Loucy (cell line): ENCODE measurements at regions not wholly inside any gene's neighbourhood (a gene's known extent, or its start where the extent isn't known, plus 50 kb on each side); places are given as distances from the start of the nearest gene placed in this dataset.

ENCODE experiments used
- H2AFZ ChIP-seq: fragments of 200-600 bp; sonication (generic); 2 replicates; pipeline ENCODE4 v1.6.0; 2016; ENCODE audit warnings: antibody characterized with exemption, mild to moderate bottlenecking, low read length, moderate library complexity
- H3F3A ChIP-seq: fragments of 200-600 bp; 2 replicates; pipeline ENCODE4 v1.6.0; 2016; ENCODE audit warnings: antibody characterized with exemption, low read depth, mild to moderate bottlenecking
- H3K27me3 ChIP-seq: fragments of 200-600 bp; sonication (generic); 2 replicates; pipeline ENCODE4 v1.6.1; 2014; ENCODE audit warnings: low read length, mild to moderate bottlenecking; ENCODE audit not compliant: insufficient read depth, poor library complexity, severe bottlenecking
- H3K36me3 ChIP-seq: fragments of 200-600 bp; sonication (generic); 2 replicates; pipeline ENCODE4 v1.6.1; 2016; ENCODE audit warnings: low read length; ENCODE audit not compliant: insufficient read depth
- H3K4me1 ChIP-seq: fragments of 200-600 bp; sonication (generic); 2 replicates; pipeline ENCODE4 v1.5.1; 2014; ENCODE audit warnings: low read length, mild to moderate bottlenecking; ENCODE audit not compliant: insufficient read depth, poor library complexity, severe bottlenecking
- H3K4me2 ChIP-seq: fragments of 200-600 bp; sonication (generic); 2 replicates; pipeline ENCODE4 v1.6.0; 2014; ENCODE audit warnings: antibody characterized with exemption, low read length, low read depth, mild to moderate bottlenecking; ENCODE audit not compliant: poor library complexity, severe bottlenecking
- H3K4me3 ChIP-seq: fragments of 200-600 bp; sonication (generic); 2 replicates; pipeline ENCODE4 v1.5.1; 2014; ENCODE audit warnings: low read length, mild to moderate bottlenecking, mixed read lengths; ENCODE audit not compliant: poor library complexity, severe bottlenecking
- H3K79me2 ChIP-seq: fragments of 200-600 bp; sonication (generic); 2 replicates; pipeline ENCODE4 v1.6.1; 2014; ENCODE audit warnings: low read length; ENCODE audit not compliant: insufficient read depth
- H3K9ac ChIP-seq: fragments of 200-600 bp; sonication (generic); 2 replicates; pipeline ENCODE4 v1.6.0; 2014; ENCODE audit warnings: mild to moderate bottlenecking, low read depth, low read length, moderate library complexity; ENCODE audit not compliant: poor library complexity, severe bottlenecking
- H3K9me2 ChIP-seq: fragments of 200-600 bp; sonication (generic); replicated peaks from 2 replicates; pipeline ENCODE4 v1.6.1; 2016; ENCODE audit warnings: low read depth, low read length, mixed read lengths
- H3K9me3 ChIP-seq: fragments of 200-600 bp; sonication (generic); 2 replicates; pipeline ENCODE4 v1.6.1; 2014; ENCODE audit warnings: mild to moderate bottlenecking, antibody characterized with exemption, low read length, low read depth; ENCODE audit not compliant: insufficient read depth
- H4K20me1 ChIP-seq: fragments of 200-600 bp; sonication (generic); 2 replicates; pipeline ENCODE4 v1.6.0; 2014; ENCODE audit warnings: antibody characterized with exemption, low read length, mild to moderate bottlenecking; ENCODE audit not compliant: insufficient read depth, poor library complexity, severe bottlenecking
- EZH2phosphoT487 ChIP-seq: fragments of 200-600 bp; IDR thresholded peaks from 2 replicates; pipeline ENCODE4 v1.6.1; 2018; ENCODE audit warnings: antibody characterized with exemption, mild to moderate bottlenecking, moderate library complexity, borderline replicate concordance
- TF ChIP-seq, protein P1 (sequence below): fragments of 200-600 bp; sonication (generic); conservative IDR thresholded peaks from 2 replicates; pipeline ENCODE4 v1.5.1; 2014; ENCODE audit warnings: mild to moderate bottlenecking, antibody characterized with exemption, low read length

DNA sequence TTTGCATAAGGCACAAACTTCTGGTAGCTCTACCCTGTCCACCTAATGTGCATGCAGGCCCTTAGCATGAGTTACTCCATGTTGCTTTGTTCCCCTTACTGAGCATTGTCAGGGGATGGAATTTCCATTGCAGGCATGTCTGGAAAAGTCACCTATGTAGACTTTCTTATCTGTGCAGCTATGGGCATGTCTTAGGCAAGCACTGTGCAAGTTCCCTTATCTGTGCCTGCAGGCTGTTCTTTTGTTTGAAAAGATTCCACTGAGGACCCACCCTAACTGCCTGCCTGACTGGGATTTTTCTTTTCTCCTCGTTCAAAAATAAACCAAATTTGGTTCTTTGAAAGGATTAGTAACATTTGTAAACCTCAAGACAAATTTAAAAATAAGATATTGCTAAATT is 587.0 kb downstream of the CDH18 start:
- H3F3A ChIP-seq: no peaks in the 10 kb centered on the region
- H3K4me3 ChIP-seq: no peak overlapping the region
- no peaks in the 10 kb centered on the region for H3K9me3 ChIP-seq
- H3K9me2 ChIP-seq: no peaks in the 10 kb centered on the region
- H3K4me2 ChIP-seq: no peak overlapping the region
- no peaks in the 10 kb centered on the region for H3K4me1 ChIP-seq
- TF ChIP-seq EZH2phosphoT487: no peak
- TF ChIP-seq, protein P1, sequence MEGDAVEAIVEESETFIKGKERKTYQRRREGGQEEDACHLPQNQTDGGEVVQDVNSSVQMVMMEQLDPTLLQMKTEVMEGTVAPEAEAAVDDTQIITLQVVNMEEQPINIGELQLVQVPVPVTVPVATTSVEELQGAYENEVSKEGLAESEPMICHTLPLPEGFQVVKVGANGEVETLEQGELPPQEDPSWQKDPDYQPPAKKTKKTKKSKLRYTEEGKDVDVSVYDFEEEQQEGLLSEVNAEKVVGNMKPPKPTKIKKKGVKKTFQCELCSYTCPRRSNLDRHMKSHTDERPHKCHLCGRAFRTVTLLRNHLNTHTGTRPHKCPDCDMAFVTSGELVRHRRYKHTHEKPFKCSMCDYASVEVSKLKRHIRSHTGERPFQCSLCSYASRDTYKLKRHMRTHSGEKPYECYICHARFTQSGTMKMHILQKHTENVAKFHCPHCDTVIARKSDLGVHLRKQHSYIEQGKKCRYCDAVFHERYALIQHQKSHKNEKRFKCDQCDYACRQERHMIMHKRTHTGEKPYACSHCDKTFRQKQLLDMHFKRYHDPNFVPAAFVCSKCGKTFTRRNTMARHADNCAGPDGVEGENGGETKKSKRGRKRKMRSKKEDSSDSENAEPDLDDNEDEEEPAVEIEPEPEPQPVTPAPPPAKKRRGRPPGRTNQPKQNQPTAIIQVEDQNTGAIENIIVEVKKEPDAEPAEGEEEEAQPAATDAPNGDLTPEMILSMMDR: no peak
- H4K20me1 ChIP-seq: no peaks in the 10 kb centered on the region
- H3K36me3 ChIP-seq: no peaks in the 10 kb centered on the region
- no peak overlapping the region for H2AFZ ChIP-seq
- H3K27me3 ChIP-seq: no peaks in the 10 kb centered on the region
- H3K9ac ChIP-seq: no peak overlapping the region
- no peaks in the 10 kb centered on the region for H3K79me2 ChIP-seq

DNA sequence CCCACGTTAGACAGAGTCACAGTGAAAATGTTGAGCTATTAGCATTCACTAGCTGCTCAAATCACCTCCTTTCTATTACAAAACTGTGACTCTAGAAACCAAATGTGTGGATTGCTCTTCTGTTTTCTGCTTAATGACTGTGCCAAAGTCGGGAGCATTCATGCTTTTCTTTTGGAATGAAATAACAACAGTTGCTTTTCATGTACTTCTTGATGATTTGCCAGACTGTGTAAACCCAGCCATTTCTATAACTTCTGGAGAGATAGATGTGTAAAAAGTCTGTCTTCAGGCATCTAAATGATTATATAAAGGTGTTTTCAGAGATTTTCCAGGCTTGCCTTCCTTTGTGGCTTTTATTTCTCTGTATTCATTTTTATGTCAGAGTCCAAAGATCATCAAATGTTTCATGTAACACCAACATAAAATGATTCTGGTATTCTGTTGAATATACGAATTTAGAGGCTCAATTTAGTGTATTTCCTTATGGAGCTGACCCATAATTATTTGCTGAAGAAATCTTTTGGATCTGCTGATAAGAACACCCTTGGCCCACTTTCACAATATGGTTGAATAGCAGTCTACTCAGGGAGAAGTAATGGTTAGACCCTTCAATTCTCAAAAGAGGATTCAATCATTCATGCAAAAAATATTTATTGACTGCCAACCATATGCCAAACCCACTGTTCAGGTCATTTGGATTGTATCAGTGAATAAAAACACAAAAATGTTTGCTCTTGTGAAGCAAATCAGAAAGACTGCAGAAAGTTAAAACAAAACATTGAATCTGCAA is 581.2 kb downstream of the CDH18 start:
- Histone ChIP-seq H3F3A (no peaks in the 10 kb centered on the region), H2AFZ (no peak overlapping the region)
- TF ChIP-seq EZH2phosphoT487: no peak
- TF ChIP-seq, protein P1: no peak

DNA sequence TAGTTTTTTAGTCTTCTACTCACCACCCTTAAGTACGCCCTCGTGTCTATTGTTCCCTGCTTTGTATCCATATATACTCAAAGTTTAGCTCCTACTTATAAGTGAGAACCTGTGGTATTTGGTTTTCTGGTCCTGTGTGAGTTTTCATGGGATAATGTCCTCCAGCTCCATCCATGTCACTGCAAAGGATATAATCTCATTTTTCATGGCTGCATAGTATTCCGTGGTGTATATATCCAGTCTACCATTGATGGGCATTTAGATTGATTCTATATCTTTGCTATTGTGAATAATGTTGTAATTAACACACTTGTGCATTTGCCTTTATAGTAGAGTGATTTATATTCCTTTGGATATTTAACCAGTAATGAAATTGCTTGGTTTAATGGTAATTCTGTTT is 579.9 kb downstream of the CDH18 start:
- Histone ChIP-seq H4K20me1 (no peaks in the 10 kb centered on the region), H3K79me2 (no peaks in the 10 kb centered on the region), H3K4me2 (no peak overlapping the region), H3K27me3 (no peaks in the 10 kb centered on the region), H3K9ac (no peak overlapping the region), H3K9me3 (no peaks in the 10 kb centered on the region), H3K4me3 (no peak overlapping the region), H3F3A (no peaks in the 10 kb centered on the region), H2AFZ (no peak overlapping the region), H3K9me2 (no peaks in the 10 kb centered on the region), H3K36me3 (no peaks in the 10 kb centered on the region), H3K4me1 (no peaks in the 10 kb centered on the region)
- TF ChIP-seq EZH2phosphoT487: no peak
- TF ChIP-seq, protein P1: no peak

More for the DNA sequence above, 581.2 kb downstream of the CDH18 start:
- H3K9me2 ChIP-seq: no peaks in the 10 kb centered on the region
- no peaks in the 10 kb centered on the region for H4K20me1 ChIP-seq
- H3K36me3 ChIP-seq: no peaks in the 10 kb centered on the region
- no peak overlapping the region for H3K4me3 ChIP-seq
- no peaks in the 10 kb centered on the region for H3K9me3 ChIP-seq
- no peaks in the 10 kb centered on the region for H3K27me3 ChIP-seq
- H3K4me2 ChIP-seq: no peak overlapping the region
- H3K4me1 ChIP-seq: no peaks in the 10 kb centered on the region
- H3K9ac ChIP-seq: no peak overlapping the region
- H3K79me2 ChIP-seq: no peaks in the 10 kb centered on the region
